ENCODE measurements at regions not wholly inside any gene's neighbourhood (a gene's known extent, or its start where the extent isn't known, plus 50 kb on each side); places are given as distances from the start of the nearest gene placed in this dataset.

DNA sequence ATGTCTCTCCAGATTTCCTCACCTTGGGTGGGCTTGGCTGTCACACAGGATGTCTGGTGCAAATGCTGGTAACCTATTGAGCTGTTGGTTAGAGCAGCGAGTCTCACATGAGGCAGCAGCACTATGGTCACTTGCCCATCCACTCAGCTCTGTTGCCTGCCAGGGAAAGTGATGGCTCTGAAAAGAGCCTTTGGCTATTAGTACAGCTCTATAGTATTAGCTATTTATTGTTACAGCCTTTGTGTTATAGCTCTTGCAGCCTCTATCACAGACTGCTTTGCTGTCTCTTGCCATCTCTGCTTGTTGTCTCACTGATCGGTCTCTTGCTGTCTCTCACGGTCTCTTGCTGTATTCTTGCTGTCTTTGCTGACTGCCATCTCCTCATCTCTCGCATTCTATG lies 114.3 kb downstream of the MFSD1 start:
- ATAC-seq, result no peak
- no peak overlapping the region for H3K27ac Mint-ChIP-seq
- H3K9me3 ChIP-seq (ENCODE audit: control insufficient read depth, insufficient read depth, low read length), result no peaks in the 10 kb centered on the region
- no peaks in the 10 kb centered on the region for H3K27me3 ChIP-seq (ENCODE audit: control insufficient read depth, insufficient read depth, low read length)
- H3K9me3 Mint-ChIP-seq, result no peaks in the 10 kb centered on the region
- no peaks in the 10 kb centered on the region for H3K27me3 Mint-ChIP-seq (ENCODE audit: low read depth in 2 of 2)
- no peaks in the 10 kb centered on the region for H3K36me3 ChIP-seq (ENCODE audit: control insufficient read depth, insufficient read depth, low read length)
- H3K27ac ChIP-seq (ENCODE audit: low read length), result no peak overlapping the region
- H3K4me1 ChIP-seq (ENCODE audit: control insufficient read depth, insufficient read depth, low read length), result no peaks in the 10 kb centered on the region
- intact Hi-C loops (cut with micrococcal nuclease), result no loop called here
- H3K36me3 Mint-ChIP-seq, result no peaks in the 10 kb centered on the region
- no peak overlapping the region for H3K4me3 ChIP-seq (ENCODE audit: low read length)
- TF ChIP-seq, protein P1, sequence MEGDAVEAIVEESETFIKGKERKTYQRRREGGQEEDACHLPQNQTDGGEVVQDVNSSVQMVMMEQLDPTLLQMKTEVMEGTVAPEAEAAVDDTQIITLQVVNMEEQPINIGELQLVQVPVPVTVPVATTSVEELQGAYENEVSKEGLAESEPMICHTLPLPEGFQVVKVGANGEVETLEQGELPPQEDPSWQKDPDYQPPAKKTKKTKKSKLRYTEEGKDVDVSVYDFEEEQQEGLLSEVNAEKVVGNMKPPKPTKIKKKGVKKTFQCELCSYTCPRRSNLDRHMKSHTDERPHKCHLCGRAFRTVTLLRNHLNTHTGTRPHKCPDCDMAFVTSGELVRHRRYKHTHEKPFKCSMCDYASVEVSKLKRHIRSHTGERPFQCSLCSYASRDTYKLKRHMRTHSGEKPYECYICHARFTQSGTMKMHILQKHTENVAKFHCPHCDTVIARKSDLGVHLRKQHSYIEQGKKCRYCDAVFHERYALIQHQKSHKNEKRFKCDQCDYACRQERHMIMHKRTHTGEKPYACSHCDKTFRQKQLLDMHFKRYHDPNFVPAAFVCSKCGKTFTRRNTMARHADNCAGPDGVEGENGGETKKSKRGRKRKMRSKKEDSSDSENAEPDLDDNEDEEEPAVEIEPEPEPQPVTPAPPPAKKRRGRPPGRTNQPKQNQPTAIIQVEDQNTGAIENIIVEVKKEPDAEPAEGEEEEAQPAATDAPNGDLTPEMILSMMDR (IDR thresholded peaks at IDR 0.05), result no peak
- 94% methylated on average over 4 of the region's 4 CpGs for WGBS (ENCODE audit: insufficient coverage)
- DNase-seq, result no peak
- no peak overlapping the region for H3K4me3 Mint-ChIP-seq
- no peaks in the 10 kb centered on the region for H3K4me1 Mint-ChIP-seq

DNA sequence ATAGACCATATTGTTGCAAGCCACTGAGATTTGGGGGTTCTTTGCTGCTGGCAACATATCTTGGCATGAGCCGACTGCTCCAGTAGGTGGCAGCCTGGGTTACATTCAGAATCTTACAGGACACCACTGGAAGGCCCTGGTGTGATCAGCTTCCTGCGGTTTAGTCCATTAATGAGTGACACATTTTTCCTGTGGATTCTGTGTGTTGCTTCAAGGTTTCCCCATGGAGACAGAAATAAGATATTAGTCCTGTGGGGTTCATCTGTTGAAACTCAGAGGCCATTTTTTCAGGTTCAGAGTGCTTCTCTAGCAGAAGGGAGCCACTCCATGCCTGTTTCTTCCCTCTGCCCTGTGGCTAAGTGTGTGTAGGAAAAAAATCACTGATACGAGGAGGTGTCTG lies 116.2 kb downstream of the MFSD1 start:
- Histone ChIP-seq H3K9me3 (ENCODE audit: control insufficient read depth, insufficient read depth, low read length) (no peaks in the 10 kb centered on the region), H3K27me3 (ENCODE audit: control insufficient read depth, insufficient read depth, low read length) (no peaks in the 10 kb centered on the region), H3K27ac (ENCODE audit: low read length) (no peak overlapping the region), H3K4me3 (ENCODE audit: low read length) (no peak overlapping the region), H3K36me3 (ENCODE audit: control insufficient read depth, insufficient read depth, low read length) (no peaks in the 10 kb centered on the region), H3K4me1 (ENCODE audit: control insufficient read depth, insufficient read depth, low read length) (no peaks in the 10 kb centered on the region)
- Mint-ChIP-seq H3K27me3 (ENCODE audit: low read depth in 2 of 2) (no peaks in the 10 kb centered on the region), H3K9me3 (no peaks in the 10 kb centered on the region), H3K36me3 (no peaks in the 10 kb centered on the region), H3K4me3 (no peak overlapping the region), H3K27ac (no peak overlapping the region), H3K4me1 (no peaks in the 10 kb centered on the region)
- DNase-seq (peak in 1 of 2 donors; percentile 4), ATAC-seq (no peak)
- intact Hi-C loops (cut with micrococcal nuclease), result no loop called here
- TF ChIP-seq, protein P1 (IDR thresholded peaks at IDR 0.05), result no peak
- WGBS (ENCODE audit: insufficient coverage), result 6% methylated on average over 2 of the region's 3 CpGs

- H3K4me3 Mint-ChIP-seq, result no peak overlapping the region
- H3K4me1 Mint-ChIP-seq, result no peaks in the 10 kb centered on the region
- no peak overlapping the region for H3K27ac Mint-ChIP-seq
- H3K9me3 Mint-ChIP-seq, result no peaks in the 10 kb centered on the region
- H3K27me3 ChIP-seq (ENCODE audit: control insufficient read depth, insufficient read depth, low read length), result no peaks in the 10 kb centered on the region
- no peak for DNase-seq
- no peak overlapping the region for H3K27ac ChIP-seq (ENCODE audit: low read length)
- ATAC-seq, result no peak
- no peak overlapping the region for H3K4me3 ChIP-seq (ENCODE audit: low read length)
- H3K27me3 Mint-ChIP-seq (ENCODE audit: low read depth in 2 of 2), result no peaks in the 10 kb centered on the region
- no peaks in the 10 kb centered on the region for H3K9me3 ChIP-seq (ENCODE audit: control insufficient read depth, insufficient read depth, low read length)
- no peaks in the 10 kb centered on the region for H3K36me3 ChIP-seq (ENCODE audit: control insufficient read depth, insufficient read depth, low read length)
- 63% methylated on average over 2 of the region's 2 CpGs for WGBS (ENCODE audit: insufficient coverage)
- H3K4me1 ChIP-seq (ENCODE audit: control insufficient read depth, insufficient read depth, low read length), result no peaks in the 10 kb centered on the region
- TF ChIP-seq, protein P1 (IDR thresholded peaks at IDR 0.05), result no peak
- intact Hi-C loops (cut with micrococcal nuclease), result no loop called here
- no peaks in the 10 kb centered on the region for H3K36me3 Mint-ChIP-seq
These were observed 116.6 kb downstream of the MFSD1 start for GRCh38 chr3:158918451-158918850.

DNA sequence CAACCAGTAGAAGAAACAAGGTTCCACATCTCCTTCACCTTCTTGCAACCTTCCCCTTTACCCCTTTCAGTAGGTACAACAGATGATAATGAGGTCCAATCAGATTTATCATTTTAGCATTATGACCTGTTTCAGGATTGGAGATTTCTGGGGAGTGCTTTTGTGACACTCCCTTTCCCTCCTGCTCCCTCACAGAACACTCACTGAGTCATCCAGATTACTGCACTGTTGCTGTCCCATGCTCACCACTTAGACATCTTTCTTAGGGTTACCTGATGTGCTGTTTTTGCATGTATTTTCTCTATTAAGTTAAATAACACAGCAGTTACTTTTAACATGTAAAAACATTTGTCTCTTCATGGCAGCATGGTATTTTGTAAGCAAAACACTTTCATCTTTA lies 118.5 kb downstream of the MFSD1 start:
- TF ChIP-seq, protein P1 (IDR thresholded peaks at IDR 0.05), result no peak
- DNase-seq (no peak), ATAC-seq (no peak)
- Mint-ChIP-seq H3K36me3 (no peaks in the 10 kb centered on the region), H3K27me3 (ENCODE audit: low read depth in 2 of 2) (no peaks in the 10 kb centered on the region), H3K4me3 (no peak overlapping the region), H3K27ac (no peak overlapping the region), H3K4me1 (no peaks in the 10 kb centered on the region), H3K9me3 (no peaks in the 10 kb centered on the region)
- no peaks in the 10 kb centered on the region for H3K27me3 ChIP-seq (ENCODE audit: control insufficient read depth, insufficient read depth, low read length)
- H3K36me3 ChIP-seq (ENCODE audit: control insufficient read depth, insufficient read depth, low read length), result no peaks in the 10 kb centered on the region
- no peaks in the 10 kb centered on the region for H3K9me3 ChIP-seq (ENCODE audit: control insufficient read depth, insufficient read depth, low read length)
- H3K4me3 ChIP-seq (ENCODE audit: low read length), result no peak overlapping the region
- H3K4me1 ChIP-seq (ENCODE audit: control insufficient read depth, insufficient read depth, low read length), result no peaks in the 10 kb centered on the region
- no peak overlapping the region for H3K27ac ChIP-seq (ENCODE audit: low read length)
- intact Hi-C loops (cut with micrococcal nuclease), result no loop called here

Data from natural killer cell (primary cell).